A549 (cell line): ENCODE measurements at regions not wholly inside any gene's neighbourhood (a gene's known extent, or its start where the extent isn't known, plus 50 kb on each side); places are given as distances from the start of the nearest gene placed in this dataset.
"Not testable (repeated sequence)": the region's sequence is repeated elsewhere in the genome, so short reads cannot be mapped to it uniquely, and the experiment has no call there.

Experiments
- ATAC-seq, 2 experiments: fragments of 200-7000 bp in 1 of 2; fragments of >200 bp in 1 of 2; cut with Nextera tagmentation in 1 of 2; cut with Tn5 transposase in 1 of 2; 3 replicates each; pipeline versions ENCODE4 v1.8.0 to v1.9.1; 2018 to 2020; ENCODE audit warnings: mild to moderate bottlenecking in 1 of 2, moderate library complexity in 1 of 2
- CTCF ChIA-PET: fragments of 300-600 bp; sonication (Branson Sonifier 250); formaldehyde crosslinking; extraction: SDS; loops from one replicate; lab custom pipeline; 2021; ENCODE audit warnings: antibody characterized with exemption, inconsistent platforms; lab: Yijun Ruan, JAX
- POLR2A ChIA-PET: fragments of 350-600 bp; formaldehyde crosslinking; extraction: SDS; loops from one replicate; lab custom pipeline; 2021; ENCODE audit warnings: antibody characterized with exemption, inconsistent platforms; lab: Yijun Ruan, JAX
- DNase-seq, 2 experiments: peaks; one replicate each; pipeline versions ENCODE4 v3.0.0 to v3.0.0-alpha.2; 2011 to 2016; ENCODE audit warnings: low read depth in 1 of 2, low spot score in 1 of 2
- FAIRE-seq: peaks from 2 replicates; lab custom pipeline; 2011; peaks lifted over from hg19 to GRCh38; lab: Jason Lieb, UNC
- H3K27ac ChIP-seq, 2 experiments: fragments of >200 bp; sonication (Bioruptor Twin); formaldehyde crosslinking; 3 replicates each; pipeline ENCODE4 v1.5.1; 2016 to 2017
- H3K4me1 ChIP-seq: fragments of >200 bp; sonication (Bioruptor Twin); formaldehyde crosslinking; 3 replicates; pipeline ENCODE4 v1.6.1; 2016
- H3K4me2 ChIP-seq: fragments of >200 bp; sonication (Bioruptor Twin); formaldehyde crosslinking; 3 replicates; pipeline ENCODE4 v1.6.1; 2016
- H3K4me3 ChIP-seq: fragments of >200 bp; sonication (Bioruptor Twin); formaldehyde crosslinking; 3 replicates; pipeline ENCODE4 v1.5.1; 2016
- H3K9me3 ChIP-seq: fragments of >200 bp; sonication (Bioruptor Twin); formaldehyde crosslinking; 3 replicates; pipeline ENCODE4 v1.6.1; 2016
- CBX2 ChIP-seq: fragments of 200-600 bp; sonication (generic); IDR thresholded peaks from 2 replicates; pipeline ENCODE4 v1.6.1; 2016; ENCODE audit warnings: low read depth, mild to moderate bottlenecking, borderline replicate concordance
- CHD4 ChIP-seq: fragments of 200-600 bp; sonication (generic); IDR thresholded peaks from 2 replicates; pipeline ENCODE4 v1.6.1; 2016; ENCODE audit warnings: antibody characterized with exemption, mild to moderate bottlenecking, borderline replicate concordance
- FOSL2 ChIP-seq, 2 experiments: fragments of 450-650 bp in 1 of 2; fragments of >200 bp in 1 of 2; sonication (Bioruptor Twin) in 1 of 2; formaldehyde crosslinking; IDR thresholded peaks; 2 replicates each; pipeline versions ENCODE4 v1.5.0 to v1.6.1; 2016 to 2020; ENCODE audit warnings: mild to moderate bottlenecking in 1 of 2, moderate library complexity in 1 of 2
- FOXS1 ChIP-seq: fragments of 250-450 bp; sonication (Bioruptor Pico); IDR thresholded peaks from 2 replicates; pipeline ENCODE4 v1.5.0; 2020; ENCODE audit warnings: mild to moderate bottlenecking, moderate library complexity
- GATA3 ChIP-seq: IDR thresholded peaks from 2 replicates; pipeline ENCODE4 v1.6.1; 2012; ENCODE audit warnings: borderline replicate concordance
- HOXA7 ChIP-seq: fragments of 250-450 bp; sonication (Bioruptor Pico); IDR thresholded peaks from 2 replicates; pipeline ENCODE4 v1.5.0; 2020; ENCODE audit warnings: mild to moderate bottlenecking, moderate library complexity
- KDM1A ChIP-seq: fragments of 200-600 bp; sonication (generic); IDR thresholded peaks from 2 replicates; pipeline ENCODE4 v1.6.1; 2016; ENCODE audit warnings: low read depth, mild to moderate bottlenecking
- MYC ChIP-seq: IDR thresholded peaks from 2 replicates; pipeline ENCODE4 v1.6.1; 2012; ENCODE audit warnings: mild to moderate bottlenecking, inconsistent platforms, low read length, improper control_type of control experiment, borderline replicate concordance
- NFE2L2 ChIP-seq: fragments of 150-350 bp; conservative IDR thresholded peaks from 2 replicates; pipeline ENCODE4 v1.6.1; 2014; ENCODE audit warnings: low read length
- NPAS2 ChIP-seq: fragments of 250-450 bp; sonication (Bioruptor Pico); IDR thresholded peaks from 2 replicates; pipeline ENCODE4 v1.8.0; 2022; ENCODE audit warnings: mild to moderate bottlenecking, moderate library complexity, borderline replicate concordance
- PHF8 ChIP-seq: fragments of 200-600 bp; sonication (generic); IDR thresholded peaks from 2 replicates; pipeline ENCODE4 v1.6.1; 2016; ENCODE audit warnings: low read depth, mild to moderate bottlenecking, antibody characterized with exemption, moderate library complexity, borderline replicate concordance
- RNF2 ChIP-seq: fragments of 200-600 bp; sonication (generic); IDR thresholded peaks from 2 replicates; pipeline ENCODE4 v1.6.1; 2016; ENCODE audit warnings: low read depth, mild to moderate bottlenecking, antibody characterized with exemption, moderate library complexity, borderline replicate concordance
- SMC3 ChIP-seq: fragments of >200 bp; sonication (Bioruptor Twin); formaldehyde crosslinking; IDR thresholded peaks from 3 replicates; pipeline ENCODE4 v1.6.1; 2018; ENCODE audit warnings: inconsistent platforms
- TFCP2L1 ChIP-seq: fragments of 250-450 bp; sonication (Bioruptor Pico); IDR thresholded peaks from 2 replicates; pipeline ENCODE4 v1.5.0; 2021; ENCODE audit warnings: mild to moderate bottlenecking
- WGBS: methylation state at CpG from one replicate; pipeline ENCODE4 v1.1.6; 2017; ENCODE audit errors: missing lambda C conversion rate; 5-methylcytosine and 5-hydroxymethylcytosine counted together
- TF ChIP-seq, protein P1 (sequence below): fragments of >200 bp; sonication (Bioruptor Twin); formaldehyde crosslinking; IDR thresholded peaks from 2 replicates; pipeline ENCODE4 v1.6.1; 2016
- TF ChIP-seq, protein P2 (sequence below): IDR thresholded peaks from 2 replicates; pipeline ENCODE4 v1.6.1; 2012
- TF ChIP-seq, protein P3 (sequence below): fragments of 450-650 bp; IDR thresholded peaks from 2 replicates; pipeline ENCODE4 v1.6.1; 2014; ENCODE audit warnings: antibody characterized with exemption
- TF ChIP-seq, protein P4 (sequence below): IDR thresholded peaks from 2 replicates; pipeline ENCODE4 v1.6.1; 2012

DNA sequence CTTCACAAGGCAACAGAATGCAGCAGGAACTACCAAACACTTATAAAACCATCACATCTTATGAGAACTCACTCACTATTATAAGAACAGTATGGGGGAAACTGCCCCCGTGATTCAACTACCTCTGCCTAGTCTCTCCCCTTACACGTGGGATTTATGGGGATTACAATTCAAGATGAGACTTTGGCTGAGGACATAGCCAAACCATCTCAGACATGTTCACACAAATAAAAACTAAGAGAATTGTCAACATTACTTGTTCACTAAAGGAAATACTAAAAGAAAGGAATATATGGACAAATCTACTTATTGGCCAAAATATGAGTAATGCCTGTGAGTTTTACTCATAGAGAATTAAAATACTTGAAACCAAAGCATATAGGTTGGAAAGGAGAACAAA is 505.1 kb downstream of the IGSF11 start:
- no peak overlapping the region for H3K4me2 ChIP-seq
- no peak overlapping the region for H3K27ac ChIP-seq
- H3K9me3 ChIP-seq: no peaks in the 10 kb centered on the region
- WGBS: 10% methylated on average over 2 of the region's 2 CpGs
- CTCF ChIA-PET: no interaction called here
- POLR2A ChIA-PET: no interaction called here
- TF ChIP-seq SMC3 (no peak), CBX2 (no peak), HOXA7 (CRISPR knock-in tag) (no peak)
- no peaks in the 10 kb centered on the region for H3K4me1 ChIP-seq
- no peak overlapping the region for H3K4me3 ChIP-seq
- ATAC-seq (no peak), FAIRE-seq (no peak), DNase-seq (no peak)

DNA sequence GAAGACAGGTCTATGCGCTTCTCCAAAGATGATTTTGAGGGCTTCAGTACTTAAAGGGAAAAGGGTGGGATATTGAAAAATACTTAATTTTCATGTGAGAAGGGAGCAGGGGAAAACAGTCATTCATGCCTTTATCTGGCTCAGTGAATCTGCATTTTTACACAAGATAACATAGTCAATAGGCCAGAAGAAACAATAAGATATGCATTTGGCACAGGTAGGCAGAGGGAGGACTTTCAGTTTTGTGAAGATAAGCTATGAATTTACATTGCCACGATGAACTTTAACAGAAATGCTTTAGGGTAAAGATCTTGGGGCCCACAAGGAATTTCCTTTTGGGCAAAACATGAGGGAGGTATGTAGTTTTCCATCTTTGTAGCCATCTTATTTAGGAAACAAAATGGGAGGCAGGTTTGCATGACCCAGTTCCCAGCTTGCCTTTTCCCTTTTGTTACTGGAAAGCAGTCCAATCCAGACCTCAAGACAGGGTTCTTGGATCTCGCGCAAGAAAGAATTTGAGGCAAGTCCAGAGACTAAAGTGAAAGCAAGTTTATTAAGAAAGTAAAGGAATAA is 504.2 kb downstream of the IGSF11 start:
- Histone ChIP-seq H3K4me1 (no peaks in the 10 kb centered on the region), H3K4me3 (no peak overlapping the region), H3K9me3 (no peaks in the 10 kb centered on the region), H3K27ac (no peak overlapping the region), H3K4me2 (no peak overlapping the region)
- ATAC-seq (no peak), FAIRE-seq (no peak), DNase-seq (no peak)
- TF ChIP-seq NFE2L2 (no peak), MYC (no peak), CBX2 (no peak), PHF8 (no peak), FOXS1 (CRISPR knock-in tag) (no peak), CHD4 (no peak), NPAS2 (CRISPR knock-in tag) (no peak)
- TF ChIP-seq, protein P1, sequence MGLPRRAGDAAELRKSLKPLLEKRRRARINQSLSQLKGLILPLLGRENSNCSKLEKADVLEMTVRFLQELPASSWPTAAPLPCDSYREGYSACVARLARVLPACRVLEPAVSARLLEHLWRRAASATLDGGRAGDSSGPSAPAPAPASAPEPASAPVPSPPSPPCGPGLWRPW: no peak
- TF ChIP-seq, protein P2, sequence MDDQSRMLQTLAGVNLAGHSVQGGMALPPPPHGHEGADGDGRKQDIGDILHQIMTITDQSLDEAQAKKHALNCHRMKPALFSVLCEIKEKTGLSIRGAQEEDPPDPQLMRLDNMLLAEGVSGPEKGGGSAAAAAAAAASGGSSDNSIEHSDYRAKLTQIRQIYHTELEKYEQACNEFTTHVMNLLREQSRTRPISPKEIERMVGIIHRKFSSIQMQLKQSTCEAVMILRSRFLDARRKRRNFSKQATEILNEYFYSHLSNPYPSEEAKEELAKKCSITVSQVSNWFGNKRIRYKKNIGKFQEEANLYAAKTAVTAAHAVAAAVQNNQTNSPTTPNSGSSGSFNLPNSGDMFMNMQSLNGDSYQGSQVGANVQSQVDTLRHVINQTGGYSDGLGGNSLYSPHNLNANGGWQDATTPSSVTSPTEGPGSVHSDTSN: no peak
- TF ChIP-seq, protein P3, sequence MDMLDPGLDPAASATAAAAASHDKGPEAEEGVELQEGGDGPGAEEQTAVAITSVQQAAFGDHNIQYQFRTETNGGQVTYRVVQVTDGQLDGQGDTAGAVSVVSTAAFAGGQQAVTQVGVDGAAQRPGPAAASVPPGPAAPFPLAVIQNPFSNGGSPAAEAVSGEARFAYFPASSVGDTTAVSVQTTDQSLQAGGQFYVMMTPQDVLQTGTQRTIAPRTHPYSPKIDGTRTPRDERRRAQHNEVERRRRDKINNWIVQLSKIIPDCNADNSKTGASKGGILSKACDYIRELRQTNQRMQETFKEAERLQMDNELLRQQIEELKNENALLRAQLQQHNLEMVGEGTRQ: no peak
- ChIA-PET CTCF (no interaction called here), POLR2A (no interaction called here)
- WGBS: 72% methylated on average over 4 of the region's 4 CpGs

DNA sequence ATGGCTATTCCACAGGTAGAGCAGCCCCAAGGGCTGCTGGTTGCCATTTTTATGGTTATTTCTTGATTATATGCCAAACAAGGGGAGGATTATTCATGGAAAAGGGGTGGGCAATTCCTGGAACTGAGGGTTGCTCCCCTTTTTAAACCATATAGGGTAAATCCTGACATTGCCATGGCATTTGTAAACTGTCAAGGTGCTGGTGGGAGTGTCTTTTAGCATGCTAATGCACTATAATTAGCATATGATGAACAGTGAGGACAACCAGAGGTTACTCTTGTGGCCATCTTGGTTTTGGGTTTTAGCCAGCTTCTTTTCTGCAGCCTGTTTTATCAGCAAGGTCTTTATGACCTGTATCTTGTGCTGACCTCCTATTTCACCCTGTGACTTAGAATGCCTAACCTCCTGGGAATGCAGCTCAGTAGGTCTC is 503.7 kb downstream of the IGSF11 start:
- POLR2A ChIA-PET, CTCF ChIA-PET, FAIRE-seq, ATAC-seq, H3K9me3 ChIP-seq, DNase-seq, H3K4me3 ChIP-seq, H3K4me1 ChIP-seq, H3K27ac ChIP-seq, H3K4me2 ChIP-seq: not testable (repeated sequence)

DNA sequence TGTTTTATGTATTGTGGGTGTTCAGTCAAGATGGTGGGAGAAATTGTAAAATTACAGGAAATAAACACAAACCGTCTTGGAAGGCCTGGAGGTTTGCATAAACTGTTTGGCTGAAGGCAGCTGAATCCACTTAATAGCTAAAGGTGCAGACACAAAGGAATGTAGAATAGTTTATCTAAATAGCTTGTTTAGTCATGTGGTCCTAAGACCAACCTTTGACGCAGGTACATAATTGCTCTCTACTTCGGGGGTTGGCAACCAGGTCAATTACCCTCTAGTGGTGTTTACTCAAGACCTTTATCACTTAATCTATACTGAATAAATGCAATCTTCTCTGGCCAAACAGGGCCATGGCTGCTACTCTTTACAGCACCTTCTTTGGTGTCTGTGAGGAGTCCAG is 502.8 kb downstream of the IGSF11 start:
- no peaks in the 10 kb centered on the region for H3K9me3 ChIP-seq
- 11% methylated on average over 3 of the region's 3 CpGs for WGBS
- ATAC-seq (no peak), FAIRE-seq (no peak), DNase-seq (no peak)
- H3K4me3 ChIP-seq: no peak overlapping the region
- H3K4me2 ChIP-seq: no peak overlapping the region
- ChIA-PET CTCF (no interaction called here), POLR2A (no interaction called here)
- TF ChIP-seq FOXS1 (CRISPR knock-in tag) (no peak), KDM1A (no peak), SMC3 (no peak), FOSL2 (IDR thresholded peaks at IDR 0.05) (no peak), FOSL2 (CRISPR knock-in tag; IDR thresholded peaks at IDR 0.05) (no peak), RNF2 (no peak), GATA3 (no peak), TFCP2L1 (CRISPR knock-in tag) (no peak)
- TF ChIP-seq, protein P2: no peak
- TF ChIP-seq, protein P4, sequence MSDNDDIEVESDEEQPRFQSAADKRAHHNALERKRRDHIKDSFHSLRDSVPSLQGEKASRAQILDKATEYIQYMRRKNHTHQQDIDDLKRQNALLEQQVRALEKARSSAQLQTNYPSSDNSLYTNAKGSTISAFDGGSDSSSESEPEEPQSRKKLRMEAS: no peak
- no peak overlapping the region for H3K27ac ChIP-seq
- H3K4me1 ChIP-seq: no peaks in the 10 kb centered on the region
